SK-MEL-5 (cell line): ENCODE measurements at regions not wholly inside any gene's neighbourhood (a gene's known extent, or its start where the extent isn't known, plus 50 kb on each side); places are given as distances from the start of the nearest gene placed in this dataset.

Experiments
- DNase-seq: peaks from one replicate; pipeline ENCODE4 v3.0.0-alpha.2; 2016; ENCODE audit warnings: low read depth, low spot score
- in situ Hi-C: cut with HindIII; loops from 2 replicates; pipeline ENCODE4 v1.10.0; 2016; ENCODE audit warnings: low sequenced_read_pairs, high pct_unique_total_duplicates, low pct_unique_long_range_greater_than_20kb

- in situ Hi-C loops = no loop called here
- no peak for DNase-seq
Measured at GRCh38 chr1:199290186-199290585, 651.3 kb downstream of the PTPRC start.

- in situ Hi-C loops = no loop called here
- DNase-seq = no peak
Measured at GRCh38 chr1:199291022-199291740, 652.3 kb downstream of the PTPRC start.

- no peak for DNase-seq
- in situ Hi-C loops = no loop called here
Measured at GRCh38 chr1:199292896-199293295, 654.1 kb downstream of the PTPRC start.

DNA sequence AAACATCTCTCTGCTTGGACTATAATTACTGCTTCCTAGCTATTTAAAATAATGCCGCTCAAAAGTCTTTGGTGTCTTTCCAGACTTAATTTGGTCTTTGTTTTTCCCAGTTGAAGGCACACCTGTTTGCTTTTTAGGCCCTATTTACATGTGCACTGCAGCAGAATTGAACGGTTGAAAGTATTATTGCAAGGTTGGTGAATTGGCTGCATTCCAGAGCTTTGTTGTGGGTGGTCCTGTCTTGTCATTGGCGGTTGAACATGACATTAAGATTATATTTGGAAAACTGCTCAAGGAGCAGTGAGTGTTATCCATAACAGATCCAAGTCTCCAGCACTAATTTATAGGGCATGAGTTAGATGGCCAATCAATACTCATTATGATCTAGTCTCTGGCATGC is 656.3 kb downstream of the PTPRC start:
- no peak for DNase-seq
- in situ Hi-C loops = no loop called here

DNA sequence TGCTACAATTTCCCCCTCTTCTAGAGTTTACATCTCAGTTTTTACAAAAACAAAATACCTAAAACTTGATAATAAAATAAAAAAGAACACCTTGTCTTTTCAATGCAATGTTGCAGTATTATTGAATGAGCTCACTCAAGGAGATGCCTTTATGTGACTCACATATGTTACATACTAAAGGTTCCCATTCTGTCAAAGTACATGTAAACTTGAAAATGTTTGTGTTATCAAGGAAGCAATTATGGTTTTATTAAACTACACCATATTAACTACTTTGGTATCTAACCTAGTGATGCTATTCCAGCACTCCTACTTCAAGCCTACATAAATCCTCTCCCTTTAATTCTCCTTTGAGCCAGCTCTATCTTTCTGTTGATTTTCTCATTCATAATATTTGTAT is 658.3 kb downstream of the PTPRC start:
- DNase-seq = no peak
- in situ Hi-C loops = no loop called here

GRCh38 chr1:199297887-199298286 is 659.0 kb downstream of the PTPRC start:
- in situ Hi-C loops = no loop called here
- DNase-seq = no peak

DNA sequence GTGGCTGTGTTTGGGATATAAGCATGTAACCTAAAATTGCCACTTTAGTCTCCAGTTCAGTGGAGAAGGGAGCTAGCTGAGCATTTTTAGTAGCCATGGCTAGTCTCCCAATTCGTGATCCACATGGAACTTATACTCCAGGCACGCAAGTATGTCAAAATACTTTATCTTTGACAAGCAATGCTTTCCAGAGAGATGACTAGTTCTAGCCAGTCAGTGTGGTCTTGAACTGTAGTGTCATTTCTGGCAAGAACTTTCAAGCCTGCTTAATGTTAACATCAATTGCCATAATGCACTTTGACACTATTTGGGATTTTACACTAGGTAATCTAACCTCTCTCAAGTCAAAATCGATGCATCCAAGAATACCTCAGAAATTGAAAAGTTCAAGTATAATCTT is 660.0 kb downstream of the PTPRC start:
- in situ Hi-C loops = no loop called here
- DNase-seq = no peak

DNA sequence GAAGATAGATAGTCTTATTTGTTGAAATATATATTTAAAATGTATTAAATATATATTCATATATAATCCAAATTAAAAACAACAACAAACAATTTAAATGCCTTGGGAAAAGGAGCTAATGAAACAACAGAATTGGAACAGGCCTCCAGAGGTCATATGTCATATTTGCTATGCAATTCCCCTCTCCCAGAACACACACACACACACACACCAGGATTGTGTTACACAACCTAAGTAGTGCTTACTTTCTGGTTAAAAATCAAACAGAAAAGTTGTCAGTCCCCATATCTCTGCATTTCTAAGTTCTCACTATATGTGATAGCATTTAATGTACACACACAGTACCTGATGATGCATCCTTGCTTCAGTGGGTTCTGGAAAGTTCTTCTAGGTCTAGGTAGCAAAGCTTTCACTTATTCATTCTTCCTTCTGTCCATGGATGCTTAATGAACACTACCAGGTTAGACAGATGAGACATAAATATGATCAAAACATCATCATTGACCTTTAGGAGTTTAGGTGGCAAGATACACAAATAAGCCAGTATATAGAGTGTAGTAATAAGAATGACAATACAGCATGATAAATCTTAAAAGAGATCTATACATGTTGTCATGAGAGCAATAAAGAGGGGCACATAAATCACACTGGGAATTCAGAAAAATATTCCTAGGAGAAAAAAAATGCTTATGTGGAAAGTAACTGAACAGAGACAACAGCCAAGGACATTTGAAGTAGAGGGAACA is 662.8 kb downstream of the PTPRC start:
- in situ Hi-C loops = no loop called here

DNA sequence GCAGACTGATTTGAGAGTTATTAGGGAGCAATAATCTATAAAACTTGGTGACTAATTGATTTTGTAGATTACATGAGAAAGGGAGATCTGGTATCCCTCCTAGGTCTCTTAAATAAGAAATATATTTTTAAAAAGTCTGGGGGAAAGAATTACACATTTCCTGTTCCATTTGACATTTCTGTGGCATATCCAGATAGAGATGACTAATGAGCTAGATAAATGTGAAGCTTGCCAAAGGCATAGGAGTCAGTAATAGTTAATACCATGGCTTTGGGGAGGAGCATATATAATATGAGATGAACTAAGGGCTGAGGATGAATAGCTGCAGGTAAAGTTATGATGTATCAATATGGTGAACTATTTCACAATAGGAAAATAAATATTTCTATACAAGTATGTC is 663.7 kb downstream of the PTPRC start:
- in situ Hi-C loops = no loop called here
- no peak for DNase-seq

More for the DNA sequence above, 662.8 kb downstream of the PTPRC start:
- no peak for DNase-seq

DNA sequence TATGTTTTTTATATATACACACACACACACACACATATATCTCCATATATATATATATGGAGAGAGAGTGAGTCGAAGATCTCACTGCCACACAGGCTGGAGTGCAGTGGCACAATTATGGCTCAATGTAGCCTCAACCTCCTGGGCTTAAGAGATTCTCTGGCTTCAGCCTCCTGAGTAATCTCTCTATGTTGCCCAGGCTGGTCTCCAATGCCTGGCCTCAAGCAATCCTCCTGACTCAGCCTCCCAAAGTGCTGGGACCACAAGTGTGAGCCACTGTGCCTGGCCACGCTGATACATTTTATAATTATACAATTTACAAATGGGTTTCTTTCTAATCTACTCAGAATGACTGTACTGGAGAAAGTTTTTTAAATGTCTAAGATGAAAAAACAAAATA is 664.2 kb downstream of the PTPRC start:
- DNase-seq = no peak
- in situ Hi-C loops = no loop called here

DNA sequence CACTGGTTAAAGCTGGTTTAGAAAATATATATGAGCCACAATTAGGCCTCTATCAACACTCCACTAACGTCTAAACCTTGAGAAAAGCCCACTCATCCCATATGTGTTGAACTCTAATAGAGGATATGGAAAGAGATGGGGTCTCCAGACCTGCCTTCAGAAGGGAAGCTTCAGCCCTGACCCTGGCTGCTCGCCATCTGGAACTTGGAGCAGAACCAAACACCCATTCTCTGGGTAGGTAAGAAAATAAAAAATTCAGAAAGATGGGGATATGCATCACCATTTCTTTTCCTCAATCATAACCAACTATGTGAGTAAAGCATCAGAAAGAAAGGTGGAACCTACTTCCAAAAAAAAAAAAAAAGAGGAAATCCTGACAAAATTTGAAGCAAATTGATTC is 666.2 kb downstream of the PTPRC start:
- in situ Hi-C loops = no loop called here
- DNase-seq = no peak

GRCh38 chr1:199307496-199308264 is 668.8 kb downstream of the PTPRC start:
- DNase-seq = no peak

DNA sequence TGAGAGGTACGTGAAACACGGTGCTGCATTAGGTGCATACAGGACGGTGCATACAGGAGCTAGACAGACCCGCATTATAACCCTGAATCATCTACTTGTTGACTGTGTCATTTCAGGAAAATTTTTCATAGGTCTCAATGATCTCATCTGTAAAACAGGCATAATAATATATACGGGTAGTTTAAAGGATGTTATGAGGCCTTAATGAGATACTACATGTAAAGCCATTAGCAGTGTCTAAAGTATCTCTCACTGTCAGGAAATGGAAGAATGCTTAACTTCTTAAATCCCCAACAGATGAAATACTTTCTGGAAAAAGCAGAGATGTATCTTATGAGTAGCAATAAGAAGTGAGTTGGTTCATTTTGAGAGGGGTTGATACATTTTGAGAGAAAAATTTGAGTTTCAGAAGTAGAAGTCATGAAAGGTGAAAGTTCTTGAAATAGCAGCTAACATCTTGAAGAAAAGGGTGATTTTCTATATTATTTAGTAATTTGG is 669.6 kb downstream of the PTPRC start:
- in situ Hi-C loops = no loop called here
- no peak for DNase-seq

More at GRCh38 chr1:199307496-199308264, 668.8 kb downstream of the PTPRC start:
- in situ Hi-C loops = no loop called here

GRCh38 chr1:199310708-199311107 is 671.9 kb downstream of the PTPRC start:
- DNase-seq = no peak
- in situ Hi-C loops = no loop called here

GRCh38 chr1:199311478-199312262 is 672.8 kb downstream of the PTPRC start:
- in situ Hi-C loops = no loop called here
- peak; percentile 7 for DNase-seq

- in situ Hi-C loops = no loop called here
- no peak for DNase-seq
Measured at GRCh38 chr1:199312626-199313025, 673.8 kb downstream of the PTPRC start.

DNA sequence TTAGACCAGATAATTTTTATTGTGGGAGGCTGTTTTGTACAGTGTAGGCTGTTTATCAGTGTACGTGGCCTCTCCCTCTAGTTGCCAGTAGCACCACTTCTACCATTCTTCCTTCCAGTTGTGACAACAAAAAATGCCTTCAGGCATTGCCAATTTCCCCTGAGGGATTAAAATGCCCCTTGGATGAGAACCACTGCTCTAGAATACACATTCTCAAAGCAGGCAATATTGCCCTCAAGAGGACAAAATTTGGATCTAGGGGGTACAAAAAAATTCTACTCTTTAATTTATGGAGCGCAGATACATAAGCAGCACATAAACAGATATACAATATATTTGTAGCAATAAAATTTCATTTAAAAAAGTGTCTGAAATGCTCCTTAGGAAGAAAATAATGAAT is 674.6 kb downstream of the PTPRC start:
- DNase-seq = no peak
- in situ Hi-C loops = no loop called here

- in situ Hi-C loops = no loop called here
- DNase-seq = no peak
Measured at GRCh38 chr1:199319341-199319740, 680.5 kb downstream of the PTPRC start.
